ENCODE measurements at regions not wholly inside any gene's neighbourhood (a gene's known extent, or its start where the extent isn't known, plus 50 kb on each side); places are given as distances from the start of the nearest gene placed in this dataset.

DNA sequence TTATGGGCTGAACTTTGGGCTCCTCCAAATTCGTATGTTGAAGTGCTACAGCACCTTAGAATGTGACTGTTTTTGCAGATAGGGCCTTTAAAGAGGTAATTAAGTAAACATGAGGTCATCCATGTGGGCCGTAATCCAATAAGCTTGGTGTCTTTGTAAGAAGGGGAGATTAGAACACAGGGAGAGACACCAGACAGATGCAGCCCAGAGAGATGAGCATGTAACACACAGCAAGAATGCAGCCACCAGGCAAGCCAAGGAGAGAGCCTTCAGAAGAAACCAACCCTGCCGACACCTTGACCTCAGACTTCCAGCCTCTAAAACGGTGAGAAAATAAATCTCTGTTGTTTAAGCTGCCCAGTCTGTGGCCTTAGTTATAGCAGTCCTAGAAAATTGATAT is 74.3 kb downstream of the HRH4 start:
- Mint-ChIP-seq H3K9me3 (peaks cover 6% of the 10 kb centered on the region; the same call in 1 of the 2 replicates), H3K4me1 (peaks cover 4% of the 10 kb centered on the region; the same call in 1 of the 2 replicates), H3K27me3 (ENCODE audit: low read depth) (no peaks in the 10 kb centered on the region; the same call in 1 of the 2 replicates), H3K4me3 (no peak overlapping the region), H3K27ac (no peak overlapping the region), H3K36me3 (no peaks in the 10 kb centered on the region)
- ChIA-PET CTCF (interaction anchor here (1.2 kb wide), 1 partner anchor 46 kb away, joined by 3 read pairs; no protein-coding TSS in a partner anchor), POLR2A (no interaction called here)
- DNase-seq (ENCODE audit: low spot score) = no peak
- no peak for ATAC-seq
- TF ChIP-seq ZNF532 (CRISPR knock-in tag; IDR thresholded peaks at IDR 0.05; ENCODE audit: borderline replicate concordance) = no peak
- TF ChIP-seq ZNF232 (CRISPR knock-in tag; IDR thresholded peaks at IDR 0.05) = no peak
- TF ChIP-seq NR1H2 (CRISPR knock-in tag; IDR thresholded peaks at IDR 0.05) = no peak
- TF ChIP-seq KAT7 (CRISPR knock-in tag; IDR thresholded peaks at IDR 0.05; ENCODE audit: borderline replicate concordance) = no peak
- TF ChIP-seq NR3C1 (CRISPR knock-in tag; conservative IDR thresholded peaks at IDR 0.05; ENCODE audit: low read depth) = no peak
- TF ChIP-seq SMAD3 (CRISPR knock-in tag; IDR thresholded peaks at IDR 0.05; ENCODE audit: borderline replicate concordance) = no peak
- no peak for TF ChIP-seq ATF6 (CRISPR knock-in tag; IDR thresholded peaks at IDR 0.05)
- TF ChIP-seq RELA (CRISPR knock-in tag; IDR thresholded peaks at IDR 0.05; ENCODE audit: borderline replicate concordance) = no peak
- no peak for TF ChIP-seq ZNF396 (CRISPR knock-in tag; IDR thresholded peaks at IDR 0.05; ENCODE audit: borderline replicate concordance)
- TF ChIP-seq, protein P1, sequence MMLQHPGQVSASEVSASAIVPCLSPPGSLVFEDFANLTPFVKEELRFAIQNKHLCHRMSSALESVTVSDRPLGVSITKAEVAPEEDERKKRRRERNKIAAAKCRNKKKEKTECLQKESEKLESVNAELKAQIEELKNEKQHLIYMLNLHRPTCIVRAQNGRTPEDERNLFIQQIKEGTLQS (CRISPR knock-in tag; conservative IDR thresholded peaks at IDR 0.05) = no peak
- TF ChIP-seq, protein P2, sequence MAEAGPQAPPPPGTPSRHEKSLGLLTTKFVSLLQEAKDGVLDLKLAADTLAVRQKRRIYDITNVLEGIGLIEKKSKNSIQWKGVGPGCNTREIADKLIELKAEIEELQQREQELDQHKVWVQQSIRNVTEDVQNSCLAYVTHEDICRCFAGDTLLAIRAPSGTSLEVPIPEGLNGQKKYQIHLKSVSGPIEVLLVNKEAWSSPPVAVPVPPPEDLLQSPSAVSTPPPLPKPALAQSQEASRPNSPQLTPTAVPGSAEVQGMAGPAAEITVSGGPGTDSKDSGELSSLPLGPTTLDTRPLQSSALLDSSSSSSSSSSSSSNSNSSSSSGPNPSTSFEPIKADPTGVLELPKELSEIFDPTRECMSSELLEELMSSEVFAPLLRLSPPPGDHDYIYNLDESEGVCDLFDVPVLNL (CRISPR knock-in tag; IDR thresholded peaks at IDR 0.05; ENCODE audit: borderline replicate concordance, low read depth) = no peak
- no peak for TF ChIP-seq GABPB1 (CRISPR knock-in tag; IDR thresholded peaks at IDR 0.05)
- no peak for TF ChIP-seq SOX15 (CRISPR knock-in tag; IDR thresholded peaks at IDR 0.05)
- TF ChIP-seq MXD4 (CRISPR knock-in tag; IDR thresholded peaks at IDR 0.05; ENCODE audit: borderline replicate concordance) = no peak
- no peak for TF ChIP-seq E2F1 (CRISPR knock-in tag; IDR thresholded peaks at IDR 0.05)

GRCh38 chr18:24535527-24536295 is 75.3 kb downstream of the HRH4 start:
- DNase-seq (ENCODE audit: low spot score) (no peak), ATAC-seq (no peak)
- CTCF ChIA-PET = interaction anchor here (1.2 kb wide), 1 partner anchor 47 kb away, joined by 3 read pairs; no protein-coding TSS in a partner anchor
- Mint-ChIP-seq H3K27ac (no peak overlapping the region), H3K36me3 (no peaks in the 10 kb centered on the region), H3K27me3 (ENCODE audit: low read depth) (no peaks in the 10 kb centered on the region; the same call in 1 of the 2 replicates), H3K9me3 (peaks cover 6% of the 10 kb centered on the region; the same call in 1 of the 2 replicates), H3K4me3 (no peak overlapping the region), H3K4me1 (peaks cover 4% of the 10 kb centered on the region; the same call in 1 of the 2 replicates)
- TF ChIP-seq GRHL2 (CRISPR knock-in tag; IDR thresholded peaks at IDR 0.05; ENCODE audit: insufficient replicate concordance, severe bottlenecking) (no peak), MAX (CRISPR knock-in tag; IDR thresholded peaks at IDR 0.05) (no peak)
- POLR2A ChIA-PET = no interaction called here

Data from WTC11 (cell line).